Heart left ventricle (tissue), 16 donors: ENCODE measurements at regions not wholly inside any gene's neighbourhood (a gene's known extent, or its start where the extent isn't known, plus 50 kb on each side); places are given as distances from the start of the nearest gene placed in this dataset.

ENCODE experiments used
- ATAC-seq, 4 donors: fragments of 200-7000 bp; cut with Tn5 transposase; one replicate each; pipeline ENCODE4 v1.9.1; 2020 to 2022; ENCODE audit warnings: moderate library complexity in 4 of 4, mild to moderate bottlenecking in 3 of 4, moderate number of reproducible peaks in 1 of 4
- DNase-seq, 5 donors: peaks; one replicate each; pipeline ENCODE4 v3.0.0-alpha.2; 2020
- H3K27ac ChIP-seq, 12 donors: fragments of 200-600 bp; sonication (generic) in 4 of 12; one replicate each; pipeline versions ENCODE4 v1.5.0 to v1.8.0; 2016 to 2022; ENCODE audit warnings: mild to moderate bottlenecking in 2 of 12
- H3K27me3 ChIP-seq, 9 donors: fragments of 200-600 bp; sonication (generic) in 2 of 9; one replicate each; pipeline versions ENCODE4 v1.5.1 to v1.8.0; 2016 to 2022; ENCODE audit warnings: mild to moderate bottlenecking in 3 of 9
- H3K36me3 ChIP-seq, 9 donors: fragments of 200-600 bp; sonication (generic) in 2 of 9; one replicate each; pipeline versions ENCODE4 v1.5.0 to v1.8.0; 2018 to 2022; ENCODE audit warnings: mild to moderate bottlenecking in 2 of 9
- H3K4me1 ChIP-seq, 12 donors: fragments of 200-600 bp; sonication (generic) in 4 of 12; one replicate each; pipeline versions ENCODE4 v1.5.0 to v1.8.0; 2016 to 2022; ENCODE audit warnings: mild to moderate bottlenecking in 3 of 12
- H3K4me3 ChIP-seq, 12 donors: fragments of 200-600 bp; sonication (generic) in 4 of 12; one replicate each; pipeline versions ENCODE4 v1.5.0 to v1.8.0; 2017 to 2022; ENCODE audit warnings: mild to moderate bottlenecking in 9 of 12, moderate library complexity in 4 of 12
- H3K9me3 ChIP-seq, 12 donors: fragments of 200-600 bp; sonication (generic) in 4 of 12; one replicate each; pipeline versions ENCODE4 v1.5.0 to v1.8.0; 2016 to 2022; ENCODE audit warnings: mild to moderate bottlenecking in 1 of 12
- CTCF ChIP-seq, 12 donors: fragments of 200-600 bp; sonication (generic) in 4 of 12; IDR thresholded peaks; one replicate each; pipeline versions ENCODE4 v1.5.0 to v1.8.0; 2018 to 2022; ENCODE audit warnings: antibody characterized with exemption in 12 of 12, mild to moderate bottlenecking in 5 of 12
- POLR2A ChIP-seq, 2 donors: fragments of 450-650 bp; IDR thresholded peaks; one replicate each; pipeline ENCODE4 v1.6.1; 2017; ENCODE audit warnings: antibody characterized with exemption in 2 of 2, mild to moderate bottlenecking in 2 of 2, moderate library complexity in 2 of 2
- WGBS, 4 donors: extraction: QIAGEN DNeasy Blood & Tissue Kit in 2 of 4; methylation state at CpG; one replicate each; pipeline versions ENCODE4 v1.1.5 to v1.1.7; 2013 to 2018; 5-methylcytosine and 5-hydroxymethylcytosine counted together
- intact Hi-C, 10 donors: fragments of 100-400 bp; cut with DNase I; formaldehyde crosslinking; loops; one replicate each; pipeline versions ENCODE4 v1.11.1 to v1.14.2; 2022
- donor health status: ischemic (EF 13 %, LVEDD 7.1; RV severe dilation, severe dysfunction).
- donor health status: healthy with polysubstance abuse.
- donor health status: DM: no; HTN: yes; CAD: no.
- donor health status: DM: no; HTN: no; CAD: no.
- donor health status: ischemic (EF 25% LVEDD 6.9; RV normal size, moderate dysfunction).
- donor health status: ischemic (EF 25% LVEDD 5.7; RV mildly dilated, moderate dysfunction).
- donor health status: healthy.
- donor health status: DM: yes; HTN: yes; CAD: no.
- donor health status: ischemic (EF 35%, LVEDD 5.7; RV mildly dilated, moderate dysfunction).
- donor health status: nonischemic (EF 11% LVEDD 7.7; RV severe dilation, severe dysfunction).
- donor health status: DM: yes; HTN: yes; CAD: no.
- donor health status: PGD.
- donor health status: ischemic (EF 29% LVEDD 5.4; RV normal size, mild dysfunction).
- donor health status: nonischemic (EF 23%, LVEDD 6.1; RV moderate dilation, normal function).

- no peaks in the 10 kb centered on the region for H3K4me1 ChIP-seq
- no peak for ATAC-seq
- no peak overlapping the region for H3K27ac ChIP-seq
- no peak for DNase-seq
- H3K36me3 ChIP-seq = no peaks in the 10 kb centered on the region
- H3K27me3 ChIP-seq = peaks cover 0 to 14% (median 0%) of the 10 kb centered on the region in 9 donors
- 33 to 51% (median 43%) methylated on average over 3 of the region's 3 CpGs for WGBS, 4 donors
- intact Hi-C loops = no loop called here
- no peak overlapping the region for H3K4me3 ChIP-seq
- H3K9me3 ChIP-seq = peaks cover 0 to 7% (median 0%) of the 10 kb centered on the region in 12 donors
- TF ChIP-seq CTCF (IDR thresholded peaks at IDR 0.05) (no peak), POLR2A (IDR thresholded peaks at IDR 0.05) (no peak)
Observed at GRCh38 chr2:66255867-66256266, 179.1 kb upstream of the MEIS1 start.

- ATAC-seq (no peak), DNase-seq (no peak)
- peaks cover 0 to 7% (median 0%) of the 10 kb centered on the region in 12 donors for H3K9me3 ChIP-seq
- intact Hi-C loops = no loop called here
- H3K27ac ChIP-seq = no peak overlapping the region
- peaks cover 0 to 14% (median 0%) of the 10 kb centered on the region in 9 donors for H3K27me3 ChIP-seq
- H3K4me3 ChIP-seq = no peak overlapping the region
- no peaks in the 10 kb centered on the region for H3K36me3 ChIP-seq
- H3K4me1 ChIP-seq = no peaks in the 10 kb centered on the region
- TF ChIP-seq CTCF (IDR thresholded peaks at IDR 0.05) (no peak), POLR2A (IDR thresholded peaks at IDR 0.05) (no peak)
Observed at GRCh38 chr2:66255136-66255535, 179.8 kb upstream of the MEIS1 start.

GRCh38 chr2:66253066-66253465 lies 181.9 kb upstream of the MEIS1 start:
- DNase-seq (no peak), ATAC-seq (no peak)
- Histone ChIP-seq H3K36me3 (no peaks in the 10 kb centered on the region), H3K9me3 (no peaks in the 10 kb centered on the region), H3K27me3 (peaks cover 0 to 14% (median 0%) of the 10 kb centered on the region in 9 donors), H3K4me3 (no peak overlapping the region), H3K4me1 (no peaks in the 10 kb centered on the region), H3K27ac (no peak overlapping the region)
- no peak for TF ChIP-seq CTCF (IDR thresholded peaks at IDR 0.05)
- TF ChIP-seq POLR2A (IDR thresholded peaks at IDR 0.05) = no peak
- WGBS, 4 donors = 58 to 69% (median 64%) methylated on average over 2 of the region's 2 CpGs
- intact Hi-C loops = no loop called here

GRCh38 chr2:66252109-66252508 lies 182.8 kb upstream of the MEIS1 start:
- ATAC-seq (no peak), DNase-seq (no peak)
- peaks cover 0 to 14% (median 0%) of the 10 kb centered on the region in 9 donors for H3K27me3 ChIP-seq
- no peaks in the 10 kb centered on the region for H3K4me1 ChIP-seq
- H3K27ac ChIP-seq = no peak overlapping the region
- H3K9me3 ChIP-seq = no peaks in the 10 kb centered on the region
- intact Hi-C loops = no loop called here
- 74 to 81% (median 79%) methylated on average over 5 of the region's 5 CpGs for WGBS, 4 donors
- TF ChIP-seq POLR2A (IDR thresholded peaks at IDR 0.05) (no peak), CTCF (IDR thresholded peaks at IDR 0.05) (no peak)
- H3K4me3 ChIP-seq = no peak overlapping the region
- no peaks in the 10 kb centered on the region for H3K36me3 ChIP-seq
